ENCODE measurements at regions not wholly inside any gene's neighbourhood (a gene's known extent, or its start where the extent isn't known, plus 50 kb on each side); places are given as distances from the start of the nearest gene placed in this dataset.

GRCh38 chr9:89807682-89808075 is 202.9 kb downstream of the GADD45G start:
- Histone ChIP-seq H3K27ac (no peak overlapping the region), H3K4me3 (no peak overlapping the region), H3K36me3 (no peaks in the 10 kb centered on the region), H3K4me1 (peaks cover 0 to 2% of the 10 kb centered on the region in 2 donors), H3K27me3 (no peaks in the 10 kb centered on the region), H3K9me3 (no peaks in the 10 kb centered on the region)
- intact Hi-C loops (cut with DNase I; ENCODE audit: low total_unique reads) = no loop called here
- no peak for TF ChIP-seq POLR2A (IDR thresholded peaks at IDR 0.05)
- no peak for TF ChIP-seq CTCF (IDR thresholded peaks at IDR 0.05)
- DNase-seq = peak in 1 of 2 donors; percentile 2

- no peaks in the 10 kb centered on the region for H3K36me3 ChIP-seq
- no peak for TF ChIP-seq CTCF (IDR thresholded peaks at IDR 0.05)
- DNase-seq = peak in 1 of 2 donors; percentile 6
- no peaks in the 10 kb centered on the region for H3K9me3 ChIP-seq
- H3K27ac ChIP-seq = no peak overlapping the region
- H3K27me3 ChIP-seq = no peaks in the 10 kb centered on the region
- H3K4me1 ChIP-seq = no peaks in the 10 kb centered on the region
- intact Hi-C loops (cut with DNase I; ENCODE audit: low total_unique reads) = no loop called here
- H3K4me3 ChIP-seq = no peak overlapping the region
Measured at GRCh38 chr9:89808076-89808755, 203.4 kb downstream of the GADD45G start.

GRCh38 chr9:89808756-89809181 is 204.0 kb downstream of the GADD45G start:
- Histone ChIP-seq H3K36me3 (no peaks in the 10 kb centered on the region), H3K4me3 (no peak overlapping the region), H3K4me1 (no peaks in the 10 kb centered on the region), H3K27me3 (no peaks in the 10 kb centered on the region), H3K9me3 (no peaks in the 10 kb centered on the region), H3K27ac (no peak overlapping the region)
- DNase-seq = peak in 1 of 2 donors; percentile 7
- intact Hi-C loops (cut with DNase I; ENCODE audit: low total_unique reads) = no loop called here
- TF ChIP-seq CTCF (IDR thresholded peaks at IDR 0.05) (no peak), POLR2A (IDR thresholded peaks at IDR 0.05) (no peak)

- TF ChIP-seq CTCF (IDR thresholded peaks at IDR 0.05) (no peak), POLR2A (IDR thresholded peaks at IDR 0.05) (no peak)
- DNase-seq = no peak
- Histone ChIP-seq H3K4me3 (no peak overlapping the region), H3K27me3 (no peaks in the 10 kb centered on the region), H3K4me1 (no peaks in the 10 kb centered on the region), H3K27ac (no peak overlapping the region), H3K36me3 (no peaks in the 10 kb centered on the region), H3K9me3 (no peaks in the 10 kb centered on the region)
- intact Hi-C loops (cut with DNase I; ENCODE audit: low total_unique reads) = no loop called here
Measured at GRCh38 chr9:89810431-89810830, 205.6 kb downstream of the GADD45G start.

GRCh38 chr9:89811356-89811755 is 206.5 kb downstream of the GADD45G start:
- DNase-seq = peak in 1 of 2 donors; percentile 8
- no peaks in the 10 kb centered on the region for H3K36me3 ChIP-seq
- no peaks in the 10 kb centered on the region for H3K9me3 ChIP-seq
- no peak overlapping the region for H3K4me3 ChIP-seq
- TF ChIP-seq CTCF (IDR thresholded peaks at IDR 0.05) (no peak), POLR2A (IDR thresholded peaks at IDR 0.05) (no peak)
- no peak overlapping the region for H3K27ac ChIP-seq
- no peaks in the 10 kb centered on the region for H3K4me1 ChIP-seq
- H3K27me3 ChIP-seq = no peaks in the 10 kb centered on the region
- intact Hi-C loops (cut with DNase I; ENCODE audit: low total_unique reads) = no loop called here
